WTC11 (cell line): ENCODE measurements at regions not wholly inside any gene's neighbourhood (a gene's known extent, or its start where the extent isn't known, plus 50 kb on each side); places are given as distances from the start of the nearest gene placed in this dataset.

ENCODE experiments used
- ATAC-seq: fragments of 200-7000 bp; cut with Tn5 transposase; 2 replicates; pipeline ENCODE4 v1.10.0; 2021; ENCODE audit warnings: mild to moderate bottlenecking, moderate library complexity
- CTCF ChIA-PET: fragments of 300-600 bp; sonication (Branson Sonifier 250); formaldehyde crosslinking; loops from one replicate; lab custom pipeline; 2021; ENCODE audit warnings: antibody characterized with exemption; lab: Charles Lee
- POLR2A ChIA-PET: fragments of 350-600 bp; sonication (Branson Sonifier 250); formaldehyde crosslinking; loops from one replicate; lab custom pipeline; 2021; ENCODE audit warnings: antibody characterized with exemption; lab: Charles Lee
- DNase-seq: peaks from one replicate; pipeline ENCODE4 v3.0.0; 2021; ENCODE audit warnings: low spot score
- H3K27ac Mint-ChIP-seq: 2 replicates; pipeline ENCODE4 v1.8.0; 2021; ENCODE audit warnings: mixed read lengths
- H3K27me3 Mint-ChIP-seq: 2 replicates; pipeline ENCODE4 v1.8.0; 2021; ENCODE audit warnings: low read depth, mild to moderate bottlenecking, moderate library complexity, mixed read lengths
- H3K36me3 Mint-ChIP-seq: 2 replicates; pipeline ENCODE4 v1.8.0; 2021; ENCODE audit warnings: mixed read lengths
- H3K4me1 Mint-ChIP-seq: 2 replicates; pipeline ENCODE4 v1.8.0; 2022; ENCODE audit warnings: mixed read lengths
- H3K4me3 Mint-ChIP-seq: 2 replicates; pipeline ENCODE4 v1.8.0; 2021; ENCODE audit warnings: mild to moderate bottlenecking, moderate library complexity, mixed read lengths
- H3K9me3 Mint-ChIP-seq: 2 replicates; pipeline ENCODE4 v1.8.0; 2021; ENCODE audit warnings: mixed read lengths
- CREB1 ChIP-seq: sonication (generic); formaldehyde crosslinking; IDR thresholded peaks from 2 replicates; pipeline ENCODE4 v1.8.0; 2023; ENCODE audit warnings: mild to moderate bottlenecking, missing genetic modification reagents
- CREM ChIP-seq: sonication (generic); formaldehyde crosslinking; IDR thresholded peaks from 2 replicates; pipeline ENCODE4 v1.8.1; 2022; ENCODE audit warnings: mild to moderate bottlenecking, missing genetic modification reagents, moderate library complexity
- KAT7 ChIP-seq: sonication (generic); formaldehyde crosslinking; IDR thresholded peaks from 2 replicates; pipeline ENCODE4 v1.8.1; 2023; ENCODE audit warnings: missing genetic modification reagents, mild to moderate bottlenecking, borderline replicate concordance
- MYBL2 ChIP-seq: sonication (generic); formaldehyde crosslinking; IDR thresholded peaks from 2 replicates; pipeline ENCODE4 v1.8.1; 2023; ENCODE audit warnings: mild to moderate bottlenecking, moderate library complexity, missing genetic modification reagents
- NFATC4 ChIP-seq: fragments of 250-450 bp; sonication (Bioruptor Pico); IDR thresholded peaks from 2 replicates; pipeline ENCODE4 v1.9.0; 2021; ENCODE audit warnings: mild to moderate bottlenecking
- PRRX2 ChIP-seq: fragments of 250-450 bp; sonication (Bioruptor Pico); IDR thresholded peaks from 2 replicates; pipeline ENCODE4 v1.8.0; 2021; ENCODE audit warnings: mild to moderate bottlenecking
- RORB ChIP-seq: fragments of 250-450 bp; sonication (Bioruptor Pico); IDR thresholded peaks from 2 replicates; pipeline ENCODE4 v1.9.0; 2021; ENCODE audit warnings: mild to moderate bottlenecking
- SOX15 ChIP-seq: fragments of 250-450 bp; sonication (Bioruptor Pico); IDR thresholded peaks from 2 replicates; pipeline ENCODE4 v1.9.0; 2021; ENCODE audit warnings: mild to moderate bottlenecking
- TEAD4 ChIP-seq: sonication (generic); formaldehyde crosslinking; IDR thresholded peaks from 2 replicates; pipeline ENCODE4 v1.8.0; 2022; ENCODE audit warnings: mild to moderate bottlenecking, missing genetic modification reagents
- ZNF396 ChIP-seq: fragments of 250-450 bp; sonication (Bioruptor Pico); IDR thresholded peaks from 2 replicates; pipeline ENCODE4 v1.8.0; 2021; ENCODE audit warnings: mild to moderate bottlenecking, moderate library complexity, borderline replicate concordance
- ZNF416 ChIP-seq: fragments of 250-450 bp; sonication (Bioruptor Pico); IDR thresholded peaks from 2 replicates; pipeline ENCODE4 v1.9.0; 2021; ENCODE audit warnings: mild to moderate bottlenecking, inconsistent platforms
- TF ChIP-seq, protein P1 (sequence below): sonication (generic); formaldehyde crosslinking; IDR thresholded peaks from 2 replicates; pipeline ENCODE4 v1.8.0; 2023; ENCODE audit warnings: missing genetic modification reagents
- TF ChIP-seq, protein P2 (sequence below): fragments of 250-450 bp; sonication (Bioruptor Pico); IDR thresholded peaks from 2 replicates; pipeline ENCODE4 v2.1.2; 2022; ENCODE audit warnings: mild to moderate bottlenecking, moderate library complexity
- TF ChIP-seq, protein P3 (sequence below): fragments of 250-450 bp; sonication (Bioruptor Pico); IDR thresholded peaks from 2 replicates; pipeline ENCODE4 v1.9.0; 2021; ENCODE audit warnings: mild to moderate bottlenecking
- TF ChIP-seq, protein P4 (sequence below): fragments of 200-600 bp; IDR thresholded peaks from 2 replicates; pipeline ENCODE4 v1.8.0; 2022; ENCODE audit warnings: antibody characterized with exemption
- TF ChIP-seq, protein P5 (sequence below): sonication (generic); formaldehyde crosslinking; IDR thresholded peaks from 2 replicates; pipeline ENCODE4 v1.8.0; 2023; ENCODE audit warnings: mild to moderate bottlenecking, missing genetic modification reagents
- TF ChIP-seq, protein P6 (sequence below): sonication (generic); formaldehyde crosslinking; IDR thresholded peaks from 2 replicates; pipeline ENCODE4 v1.8.1; 2022; ENCODE audit warnings: low read depth, missing genetic modification reagents, borderline replicate concordance

DNA sequence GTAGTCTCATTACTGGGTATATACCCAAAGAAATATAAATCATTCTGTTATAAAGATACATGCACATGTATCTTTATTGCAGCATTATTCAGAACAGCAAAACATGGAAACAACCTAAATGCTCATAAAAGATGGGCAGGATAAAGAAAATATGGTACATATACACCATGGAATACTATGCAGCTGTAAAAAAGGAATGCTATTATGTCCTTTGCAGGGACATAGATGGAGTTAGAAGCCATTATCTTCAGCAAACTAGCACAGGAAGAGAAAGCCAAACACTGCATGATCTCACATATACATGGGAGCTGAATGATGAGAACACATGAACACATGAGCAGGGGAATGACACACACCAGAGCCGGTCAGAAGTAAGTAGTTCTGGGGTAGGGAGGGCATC is 297.4 kb upstream of the GLI3 start:
- Mint-ChIP-seq H3K4me1 (no peaks in the 10 kb centered on the region), H3K36me3 (peaks cover 47% of the 10 kb centered on the region), H3K4me3 (no peak overlapping the region), H3K27me3 (no peaks in the 10 kb centered on the region; the same call in 1 of the 2 replicates), H3K27ac (no peak overlapping the region), H3K9me3 (peaks cover 66% of the 10 kb centered on the region)
- POLR2A ChIA-PET, result no interaction called here
- no peak for DNase-seq
- TF ChIP-seq RORB (CRISPR knock-in tag) (no peak), CREM (CRISPR knock-in tag) (no peak), NFATC4 (CRISPR knock-in tag) (no peak), ZNF416 (CRISPR knock-in tag) (no peak), SOX15 (no peak), MYBL2 (CRISPR knock-in tag) (no peak), KAT7 (CRISPR knock-in tag) (no peak), ZNF396 (CRISPR knock-in tag) (no peak), TEAD4 (CRISPR knock-in tag) (no peak), PRRX2 (no peak), CREB1 (CRISPR knock-in tag) (no peak)
- TF ChIP-seq, protein P1, sequence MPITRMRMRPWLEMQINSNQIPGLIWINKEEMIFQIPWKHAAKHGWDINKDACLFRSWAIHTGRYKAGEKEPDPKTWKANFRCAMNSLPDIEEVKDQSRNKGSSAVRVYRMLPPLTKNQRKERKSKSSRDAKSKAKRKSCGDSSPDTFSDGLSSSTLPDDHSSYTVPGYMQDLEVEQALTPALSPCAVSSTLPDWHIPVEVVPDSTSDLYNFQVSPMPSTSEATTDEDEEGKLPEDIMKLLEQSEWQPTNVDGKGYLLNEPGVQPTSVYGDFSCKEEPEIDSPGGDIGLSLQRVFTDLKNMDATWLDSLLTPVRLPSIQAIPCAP (CRISPR knock-in tag), result no peak
- TF ChIP-seq, protein P2, sequence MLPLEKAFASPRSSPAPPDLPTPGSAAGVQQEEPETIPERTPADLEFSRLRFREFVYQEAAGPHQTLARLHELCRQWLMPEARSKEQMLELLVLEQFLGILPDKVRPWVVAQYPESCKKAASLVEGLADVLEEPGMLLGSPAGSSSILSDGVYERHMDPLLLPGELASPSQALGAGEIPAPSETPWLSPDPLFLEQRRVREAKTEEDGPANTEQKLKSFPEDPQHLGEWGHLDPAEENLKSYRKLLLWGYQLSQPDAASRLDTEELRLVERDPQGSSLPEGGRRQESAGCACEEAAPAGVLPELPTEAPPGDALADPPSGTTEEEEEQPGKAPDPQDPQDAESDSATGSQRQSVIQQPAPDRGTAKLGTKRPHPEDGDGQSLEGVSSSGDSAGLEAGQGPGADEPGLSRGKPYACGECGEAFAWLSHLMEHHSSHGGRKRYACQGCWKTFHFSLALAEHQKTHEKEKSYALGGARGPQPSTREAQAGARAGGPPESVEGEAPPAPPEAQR (CRISPR knock-in tag), result no peak
- TF ChIP-seq, protein P3, sequence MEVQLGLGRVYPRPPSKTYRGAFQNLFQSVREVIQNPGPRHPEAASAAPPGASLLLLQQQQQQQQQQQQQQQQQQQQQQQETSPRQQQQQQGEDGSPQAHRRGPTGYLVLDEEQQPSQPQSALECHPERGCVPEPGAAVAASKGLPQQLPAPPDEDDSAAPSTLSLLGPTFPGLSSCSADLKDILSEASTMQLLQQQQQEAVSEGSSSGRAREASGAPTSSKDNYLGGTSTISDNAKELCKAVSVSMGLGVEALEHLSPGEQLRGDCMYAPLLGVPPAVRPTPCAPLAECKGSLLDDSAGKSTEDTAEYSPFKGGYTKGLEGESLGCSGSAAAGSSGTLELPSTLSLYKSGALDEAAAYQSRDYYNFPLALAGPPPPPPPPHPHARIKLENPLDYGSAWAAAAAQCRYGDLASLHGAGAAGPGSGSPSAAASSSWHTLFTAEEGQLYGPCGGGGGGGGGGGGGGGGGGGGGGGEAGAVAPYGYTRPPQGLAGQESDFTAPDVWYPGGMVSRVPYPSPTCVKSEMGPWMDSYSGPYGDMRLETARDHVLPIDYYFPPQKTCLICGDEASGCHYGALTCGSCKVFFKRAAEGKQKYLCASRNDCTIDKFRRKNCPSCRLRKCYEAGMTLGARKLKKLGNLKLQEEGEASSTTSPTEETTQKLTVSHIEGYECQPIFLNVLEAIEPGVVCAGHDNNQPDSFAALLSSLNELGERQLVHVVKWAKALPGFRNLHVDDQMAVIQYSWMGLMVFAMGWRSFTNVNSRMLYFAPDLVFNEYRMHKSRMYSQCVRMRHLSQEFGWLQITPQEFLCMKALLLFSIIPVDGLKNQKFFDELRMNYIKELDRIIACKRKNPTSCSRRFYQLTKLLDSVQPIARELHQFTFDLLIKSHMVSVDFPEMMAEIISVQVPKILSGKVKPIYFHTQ (CRISPR knock-in tag), result no peak
- TF ChIP-seq, protein P4, sequence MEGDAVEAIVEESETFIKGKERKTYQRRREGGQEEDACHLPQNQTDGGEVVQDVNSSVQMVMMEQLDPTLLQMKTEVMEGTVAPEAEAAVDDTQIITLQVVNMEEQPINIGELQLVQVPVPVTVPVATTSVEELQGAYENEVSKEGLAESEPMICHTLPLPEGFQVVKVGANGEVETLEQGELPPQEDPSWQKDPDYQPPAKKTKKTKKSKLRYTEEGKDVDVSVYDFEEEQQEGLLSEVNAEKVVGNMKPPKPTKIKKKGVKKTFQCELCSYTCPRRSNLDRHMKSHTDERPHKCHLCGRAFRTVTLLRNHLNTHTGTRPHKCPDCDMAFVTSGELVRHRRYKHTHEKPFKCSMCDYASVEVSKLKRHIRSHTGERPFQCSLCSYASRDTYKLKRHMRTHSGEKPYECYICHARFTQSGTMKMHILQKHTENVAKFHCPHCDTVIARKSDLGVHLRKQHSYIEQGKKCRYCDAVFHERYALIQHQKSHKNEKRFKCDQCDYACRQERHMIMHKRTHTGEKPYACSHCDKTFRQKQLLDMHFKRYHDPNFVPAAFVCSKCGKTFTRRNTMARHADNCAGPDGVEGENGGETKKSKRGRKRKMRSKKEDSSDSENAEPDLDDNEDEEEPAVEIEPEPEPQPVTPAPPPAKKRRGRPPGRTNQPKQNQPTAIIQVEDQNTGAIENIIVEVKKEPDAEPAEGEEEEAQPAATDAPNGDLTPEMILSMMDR, result no peak
- TF ChIP-seq, protein P5, sequence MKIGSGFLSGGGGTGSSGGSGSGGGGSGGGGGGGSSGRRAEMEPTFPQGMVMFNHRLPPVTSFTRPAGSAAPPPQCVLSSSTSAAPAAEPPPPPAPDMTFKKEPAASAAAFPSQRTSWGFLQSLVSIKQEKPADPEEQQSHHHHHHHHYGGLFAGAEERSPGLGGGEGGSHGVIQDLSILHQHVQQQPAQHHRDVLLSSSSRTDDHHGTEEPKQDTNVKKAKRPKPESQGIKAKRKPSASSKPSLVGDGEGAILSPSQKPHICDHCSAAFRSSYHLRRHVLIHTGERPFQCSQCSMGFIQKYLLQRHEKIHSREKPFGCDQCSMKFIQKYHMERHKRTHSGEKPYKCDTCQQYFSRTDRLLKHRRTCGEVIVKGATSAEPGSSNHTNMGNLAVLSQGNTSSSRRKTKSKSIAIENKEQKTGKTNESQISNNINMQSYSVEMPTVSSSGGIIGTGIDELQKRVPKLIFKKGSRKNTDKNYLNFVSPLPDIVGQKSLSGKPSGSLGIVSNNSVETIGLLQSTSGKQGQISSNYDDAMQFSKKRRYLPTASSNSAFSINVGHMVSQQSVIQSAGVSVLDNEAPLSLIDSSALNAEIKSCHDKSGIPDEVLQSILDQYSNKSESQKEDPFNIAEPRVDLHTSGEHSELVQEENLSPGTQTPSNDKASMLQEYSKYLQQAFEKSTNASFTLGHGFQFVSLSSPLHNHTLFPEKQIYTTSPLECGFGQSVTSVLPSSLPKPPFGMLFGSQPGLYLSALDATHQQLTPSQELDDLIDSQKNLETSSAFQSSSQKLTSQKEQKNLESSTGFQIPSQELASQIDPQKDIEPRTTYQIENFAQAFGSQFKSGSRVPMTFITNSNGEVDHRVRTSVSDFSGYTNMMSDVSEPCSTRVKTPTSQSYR, result no peak
- TF ChIP-seq, protein P6, sequence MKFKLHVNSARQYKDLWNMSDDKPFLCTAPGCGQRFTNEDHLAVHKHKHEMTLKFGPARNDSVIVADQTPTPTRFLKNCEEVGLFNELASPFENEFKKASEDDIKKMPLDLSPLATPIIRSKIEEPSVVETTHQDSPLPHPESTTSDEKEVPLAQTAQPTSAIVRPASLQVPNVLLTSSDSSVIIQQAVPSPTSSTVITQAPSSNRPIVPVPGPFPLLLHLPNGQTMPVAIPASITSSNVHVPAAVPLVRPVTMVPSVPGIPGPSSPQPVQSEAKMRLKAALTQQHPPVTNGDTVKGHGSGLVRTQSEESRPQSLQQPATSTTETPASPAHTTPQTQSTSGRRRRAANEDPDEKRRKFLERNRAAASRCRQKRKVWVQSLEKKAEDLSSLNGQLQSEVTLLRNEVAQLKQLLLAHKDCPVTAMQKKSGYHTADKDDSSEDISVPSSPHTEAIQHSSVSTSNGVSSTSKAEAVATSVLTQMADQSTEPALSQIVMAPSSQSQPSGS, result no peak
- CTCF ChIA-PET, result no interaction called here
- no peak for ATAC-seq
